GOT3 (cell line): ENCODE measurements at regions not wholly inside any gene's neighbourhood (a gene's known extent, or its start where the extent isn't known, plus 50 kb on each side); places are given as distances from the start of the nearest gene placed in this dataset.

ENCODE experiments used
- DNase-seq: peaks from one replicate; lab custom pipeline; 2025; ENCODE audit warnings: mixed read lengths; lab: John Stamatoyannopoulos, UW

GRCh38 chr4:181424362-181425016 is 818.7 kb upstream of the TENM3 start:
- DNase-seq, result no peak

GRCh38 chr4:181427076-181427475 is 816.1 kb upstream of the TENM3 start:
- DNase-seq, result no peak

- no peak for DNase-seq
These were observed 812.2 kb upstream of the TENM3 start for GRCh38 chr4:181431006-181431405.

GRCh38 chr4:181431661-181432060 is 811.5 kb upstream of the TENM3 start:
- no peak for DNase-seq

- no peak for DNase-seq
These were observed 810.9 kb upstream of the TENM3 start for GRCh38 chr4:181432335-181432734.

GRCh38 chr4:181437895-181438294 is 805.3 kb upstream of the TENM3 start:
- DNase-seq, result no peak

- DNase-seq, result no peak
These were observed 804.6 kb upstream of the TENM3 start for GRCh38 chr4:181438641-181439040.

- DNase-seq, result no peak
These were observed 800.2 kb upstream of the TENM3 start for GRCh38 chr4:181443021-181443420.

- no peak for DNase-seq
These were observed 777.4 kb upstream of the TENM3 start for GRCh38 chr4:181465826-181466225.

GRCh38 chr4:181468451-181468850 is 774.8 kb upstream of the TENM3 start:
- DNase-seq, result no peak

GRCh38 chr4:181470306-181470705 is 772.9 kb upstream of the TENM3 start:
- DNase-seq, result no peak

GRCh38 chr4:181475359-181475758 is 767.8 kb upstream of the TENM3 start:
- no peak for DNase-seq

- DNase-seq, result no peak
These were observed 767.3 kb upstream of the TENM3 start for GRCh38 chr4:181475781-181476507.

- no peak for DNase-seq
These were observed 766.7 kb upstream of the TENM3 start for GRCh38 chr4:181476508-181476890.

GRCh38 chr4:181477591-181477990 is 765.6 kb upstream of the TENM3 start:
- no peak for DNase-seq

GRCh38 chr4:181478656-181479055 is 764.5 kb upstream of the TENM3 start:
- no peak for DNase-seq

GRCh38 chr4:181479141-181479540 is 764.1 kb upstream of the TENM3 start:
- no peak for DNase-seq

GRCh38 chr4:181484396-181484795 is 758.8 kb upstream of the TENM3 start:
- DNase-seq, result no peak

GRCh38 chr4:181488926-181489325 is 754.3 kb upstream of the TENM3 start:
- DNase-seq, result no peak

GRCh38 chr4:181498148-181498547 is 745.1 kb upstream of the TENM3 start:
- DNase-seq, result no peak

- DNase-seq, result no peak
These were observed 740.6 kb upstream of the TENM3 start for GRCh38 chr4:181502611-181503010.

GRCh38 chr4:181503687-181504390 is 739.4 kb upstream of the TENM3 start:
- no peak for DNase-seq

- DNase-seq, result no peak
These were observed 738.3 kb upstream of the TENM3 start for GRCh38 chr4:181504924-181505323.
